Naive thymus-derived CD8-positive, alpha-beta T cell (primary cell): ENCODE measurements at regions not wholly inside any gene's neighbourhood (a gene's known extent, or its start where the extent isn't known, plus 50 kb on each side); places are given as distances from the start of the nearest gene placed in this dataset.
A peak's percentile ranks its signal among the peaks of the same experiment; 100 is the strongest.

ENCODE experiments used
- ATAC-seq, 2 donors: fragments of 150-1000 bp; cut with Tn5 transposase in 1 of 2; sonication (Bioruptor Pico), chemical (Tn5 transposase) in 1 of 2; 1 replicate in 1 of 2; 2 replicates in 1 of 2; pipeline ENCODE4 v1.10.0; 2021; ENCODE audit warnings: mild to moderate bottlenecking in 2 of 2, moderate library complexity in 2 of 2
- POLR2A ChIA-PET: fragments of 350-600 bp; sonication (Branson Sonifier 250); formaldehyde crosslinking; loops from one replicate; lab custom pipeline; 2021; ENCODE audit warnings: antibody characterized with exemption; lab: Charles Lee
- DNase-seq, 10 donors: peaks; one replicate each; pipeline versions ENCODE4 v3.0.0 to v3.0.0-alpha.2; 2020 to 2022
- H3K27ac Mint-ChIP-seq, 10 donors: one replicate each; pipeline ENCODE4 v1.8.0; 2020 to 2022; ENCODE audit warnings: mild to moderate bottlenecking in 10 of 10, mixed read lengths in 10 of 10, moderate library complexity in 4 of 10, inconsistent platforms in 1 of 10
- H3K27me3 Mint-ChIP-seq, 5 donors: one replicate each; pipeline ENCODE4 v1.8.0; 2021 to 2022; ENCODE audit warnings: mixed read lengths in 5 of 5
- H3K36me3 Mint-ChIP-seq, 3 donors: one replicate each; pipeline ENCODE4 v1.8.0; 2020 to 2022; ENCODE audit warnings: mixed read lengths in 3 of 3, mild to moderate bottlenecking in 2 of 3, inconsistent platforms in 1 of 3
- H3K4me1 Mint-ChIP-seq, 4 donors: one replicate each; pipeline ENCODE4 v1.8.0; 2021 to 2022; ENCODE audit warnings: mixed read lengths in 4 of 4
- H3K4me3 Mint-ChIP-seq, 10 donors: one replicate each; pipeline ENCODE4 v1.8.0; 2020 to 2022; ENCODE audit warnings: mild to moderate bottlenecking in 10 of 10, mixed read lengths in 10 of 10, moderate library complexity in 6 of 10, inconsistent platforms in 1 of 10
- H3K9me3 Mint-ChIP-seq, 9 donors: one replicate each; pipeline ENCODE4 v1.8.0; 2020 to 2022; ENCODE audit warnings: mixed read lengths in 9 of 9, mild to moderate bottlenecking in 3 of 9, inconsistent platforms in 1 of 9, moderate library complexity in 1 of 9

DNA sequence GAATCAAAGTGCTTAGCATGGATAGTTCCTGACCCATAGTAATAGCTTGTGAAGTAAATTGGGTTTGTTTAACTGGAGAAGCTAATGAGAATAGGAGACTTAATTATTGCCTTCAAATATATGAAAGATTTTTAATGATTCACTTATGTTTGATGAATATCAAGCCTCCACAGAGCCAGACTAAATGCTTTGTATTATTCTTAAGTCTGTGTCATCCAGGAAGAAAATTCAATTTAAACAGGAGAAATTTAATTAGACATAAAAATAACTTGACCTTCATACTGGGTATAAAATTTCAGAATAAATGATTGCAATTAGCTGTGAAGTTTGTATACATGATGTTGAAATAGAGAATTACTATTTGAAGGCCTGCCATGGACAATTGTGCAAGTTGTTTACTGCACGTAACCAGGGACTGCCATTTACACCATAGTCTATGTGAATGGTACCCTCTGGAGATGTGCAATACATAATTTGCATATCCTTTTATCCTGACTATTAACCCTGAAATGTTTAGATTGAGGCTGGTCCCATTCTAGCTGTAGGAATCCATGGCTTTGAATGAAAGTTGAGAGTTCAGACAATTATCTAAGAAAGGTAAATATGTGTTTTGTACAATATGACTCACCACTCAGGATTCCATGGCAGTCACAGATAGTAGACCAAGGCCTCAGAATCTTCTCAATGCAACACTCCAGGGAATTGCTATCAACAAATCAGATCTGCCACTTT, 133.5 kb upstream of the IL12B start:
- Mint-ChIP-seq H3K4me1 (peaks cover 2 to 11% (median 6%) of the 10 kb centered on the region in 4 donors), H3K27ac (no peak overlapping the region), H3K36me3 (no peaks in the 10 kb centered on the region), H3K4me3 (no peak overlapping the region), H3K9me3 (no peaks in the 10 kb centered on the region), H3K27me3 (peaks cover 0 to 27% (median 16%) of the 10 kb centered on the region in 5 donors)
- no peak for DNase-seq
- ATAC-seq, result no peak
- POLR2A ChIA-PET, result no interaction called here

DNA sequence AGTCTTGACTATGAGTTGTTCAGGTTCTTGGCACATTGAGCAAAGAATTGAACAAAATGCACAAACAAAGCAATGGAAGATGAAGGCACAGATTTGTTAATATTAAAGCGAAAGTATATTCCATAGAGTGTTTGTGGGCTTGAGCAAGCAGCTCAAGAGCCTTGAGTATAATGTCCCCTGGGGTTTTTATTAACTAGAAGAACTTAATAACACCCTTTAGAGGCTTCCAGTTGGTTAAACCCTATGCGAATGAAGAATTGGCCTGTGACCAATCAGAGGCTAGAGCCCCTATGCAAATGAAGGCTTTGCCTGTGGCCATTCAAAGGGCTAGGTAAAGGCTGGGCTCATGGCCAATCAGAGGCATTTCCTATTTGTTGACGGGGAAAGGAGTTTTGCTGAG, 135.3 kb upstream of the IL12B start:
- H3K27me3 Mint-ChIP-seq, result peaks cover 0 to 18% (median 9%) of the 10 kb centered on the region in 5 donors

DNA sequence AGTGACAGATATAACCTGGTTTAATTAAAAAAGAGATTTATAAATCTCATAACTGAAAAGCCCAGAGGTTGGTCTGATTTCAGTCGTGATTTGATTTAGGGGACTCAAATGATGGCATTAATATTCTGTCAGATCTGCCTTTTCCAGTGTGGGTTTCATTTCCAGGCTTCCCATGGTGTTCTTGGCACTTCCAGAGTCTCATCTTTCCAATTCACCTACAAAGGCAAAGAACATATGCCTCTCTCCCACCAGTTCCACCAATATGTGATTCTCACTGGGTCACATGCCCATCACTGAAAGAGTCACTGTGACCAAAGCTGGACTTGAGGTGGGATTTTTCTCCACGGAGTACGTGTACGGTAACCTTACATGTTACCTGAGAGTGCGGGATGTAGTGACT, 137.4 kb upstream of the IL12B start:
- H3K27me3 Mint-ChIP-seq, result peaks cover 0 to 18% (median 9%) of the 10 kb centered on the region in 5 donors
- peaks cover 9 to 24% (median 20%) of the 10 kb centered on the region in 4 donors for H3K4me1 Mint-ChIP-seq
- POLR2A ChIA-PET, result no interaction called here
- ATAC-seq (no peak), DNase-seq (no peak)
- H3K9me3 Mint-ChIP-seq, result no peaks in the 10 kb centered on the region
- H3K27ac Mint-ChIP-seq, result no peak overlapping the region
- H3K36me3 Mint-ChIP-seq, result no peaks in the 10 kb centered on the region
- H3K4me3 Mint-ChIP-seq, result no peak overlapping the region

More for the DNA sequence above, 135.3 kb upstream of the IL12B start:
- H3K4me1 Mint-ChIP-seq, result peaks cover 9 to 24% (median 19%) of the 10 kb centered on the region in 4 donors
- H3K9me3 Mint-ChIP-seq, result no peaks in the 10 kb centered on the region
- no peaks in the 10 kb centered on the region for H3K36me3 Mint-ChIP-seq
- POLR2A ChIA-PET, result no interaction called here
- no peak overlapping the region for H3K4me3 Mint-ChIP-seq
- DNase-seq (no peak), ATAC-seq (no peak)
- H3K27ac Mint-ChIP-seq, result no peak overlapping the region

DNA sequence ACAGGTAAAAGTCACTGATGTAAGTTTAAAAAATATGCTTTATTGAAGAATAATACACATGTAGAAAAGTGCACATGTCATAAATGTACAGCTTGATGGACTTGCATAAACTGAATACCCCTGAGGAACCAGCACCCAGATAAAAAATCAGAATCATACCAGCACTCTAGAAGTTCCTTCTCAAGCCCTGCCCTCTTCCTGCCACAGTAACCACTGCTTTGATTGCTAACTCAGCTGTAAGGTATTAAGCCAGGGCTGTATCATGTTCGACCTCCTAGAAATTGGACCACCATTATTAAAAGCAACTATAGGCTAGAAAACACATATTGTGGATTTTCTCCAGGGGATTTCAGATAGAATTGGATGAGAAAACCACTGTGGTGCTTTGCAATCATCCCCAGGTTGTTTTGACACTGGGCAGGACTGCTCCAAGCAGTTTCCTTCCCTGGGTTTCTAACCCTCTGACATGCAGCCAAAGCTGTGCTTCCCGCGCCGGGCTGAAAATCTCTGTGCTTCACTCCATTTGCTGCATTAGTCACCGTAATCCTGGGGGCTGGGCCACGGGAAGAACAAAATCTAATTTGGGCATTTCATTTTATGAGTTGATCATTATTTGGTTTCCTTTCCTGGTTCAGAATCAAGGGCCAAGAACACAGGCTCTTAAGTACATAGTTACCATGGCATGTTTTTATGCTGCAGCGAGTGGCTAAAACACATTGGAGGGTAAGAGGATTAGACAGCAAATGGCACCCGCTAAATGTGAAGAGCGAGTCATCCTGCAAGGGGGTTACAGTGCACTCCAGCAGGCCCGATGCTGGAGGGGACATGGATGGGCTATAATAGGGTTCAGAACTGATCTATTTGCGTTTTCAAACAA, 139.4 kb upstream of the IL12B start:
- Mint-ChIP-seq H3K9me3 (peaks cover 0 to 17% (median 9%) of the 10 kb centered on the region in 9 donors), H3K4me1 (peaks cover 9 to 24% (median 20%) of the 10 kb centered on the region in 4 donors), H3K27ac (no peak overlapping the region), H3K27me3 (peaks cover 0 to 24% (median 13%) of the 10 kb centered on the region in 5 donors), H3K4me3 (peak overlapping the region in 9 of 10 donors; percentile 23 to 78 (median 30)), H3K36me3 (peaks cover 0 to 17% (median 6%) of the 10 kb centered on the region in 3 donors)
- ATAC-seq (peak; percentile 74 to 94), DNase-seq (peak in 5 of 10 donors; percentile 8 to 45 (median 20))
- POLR2A ChIA-PET, result no interaction called here

DNA sequence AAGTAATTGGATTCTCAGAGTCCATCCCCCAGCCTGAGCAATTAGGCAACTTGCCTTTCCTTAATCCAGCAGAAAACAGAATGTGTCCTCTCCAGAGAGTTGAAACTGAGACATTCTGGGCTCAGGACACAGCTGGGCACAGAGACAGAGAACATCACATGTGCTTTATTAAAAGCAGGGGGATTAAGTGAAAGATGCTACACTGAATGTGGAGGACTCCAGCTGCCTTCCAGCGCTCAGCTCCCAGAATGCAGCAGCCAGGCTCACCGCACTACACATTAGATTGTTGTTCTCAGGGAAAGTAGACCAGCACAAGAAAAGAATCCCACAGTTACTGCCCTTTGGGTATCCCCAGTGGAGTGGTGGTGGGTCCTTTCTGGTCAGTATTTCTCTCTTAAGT, 141.6 kb upstream of the IL12B start:
- H3K4me3 Mint-ChIP-seq, result no peak overlapping the region
- peaks cover 0 to 36% (median 20%) of the 10 kb centered on the region in 3 donors for H3K36me3 Mint-ChIP-seq
- peaks cover 0 to 24% (median 17%) of the 10 kb centered on the region in 5 donors for H3K27me3 Mint-ChIP-seq
- H3K27ac Mint-ChIP-seq, result no peak overlapping the region
- no peak for DNase-seq
- peaks cover 9 to 24% (median 20%) of the 10 kb centered on the region in 4 donors for H3K4me1 Mint-ChIP-seq
- POLR2A ChIA-PET, result no interaction called here
- no peak for ATAC-seq
- peaks cover 12 to 35% (median 22%) of the 10 kb centered on the region in 9 donors for H3K9me3 Mint-ChIP-seq

DNA sequence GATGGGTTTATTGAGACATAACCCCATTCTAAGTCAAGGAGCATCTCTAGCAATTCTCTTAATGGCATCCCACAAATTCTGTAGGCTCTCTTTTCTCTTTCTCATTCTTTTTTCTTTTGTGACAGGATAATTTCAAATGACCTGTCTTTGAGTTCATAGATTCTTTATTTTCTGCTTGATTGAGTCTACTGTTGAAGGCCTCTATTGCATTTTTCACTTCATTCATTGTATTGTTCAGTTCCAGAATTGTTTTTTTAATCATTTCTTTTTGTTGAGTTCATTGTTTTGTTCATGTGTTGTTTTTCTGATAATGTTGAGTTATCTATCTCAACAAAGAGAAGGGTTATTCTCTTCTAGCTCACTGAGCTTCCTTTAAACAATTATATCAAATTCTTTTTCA, 144.7 kb upstream of the IL12B start:
- POLR2A ChIA-PET, result no interaction called here
- no peak for DNase-seq
- Mint-ChIP-seq H3K4me3 (no peak overlapping the region), H3K27me3 (peaks cover 0 to 12% (median 0%) of the 10 kb centered on the region in 5 donors), H3K36me3 (peaks cover 0 to 36% (median 20%) of the 10 kb centered on the region in 3 donors), H3K27ac (no peak overlapping the region), H3K4me1 (peaks cover 8 to 20% (median 16%) of the 10 kb centered on the region in 4 donors), H3K9me3 (peaks cover 12 to 35% (median 22%) of the 10 kb centered on the region in 9 donors)
- ATAC-seq, result no peak

DNA sequence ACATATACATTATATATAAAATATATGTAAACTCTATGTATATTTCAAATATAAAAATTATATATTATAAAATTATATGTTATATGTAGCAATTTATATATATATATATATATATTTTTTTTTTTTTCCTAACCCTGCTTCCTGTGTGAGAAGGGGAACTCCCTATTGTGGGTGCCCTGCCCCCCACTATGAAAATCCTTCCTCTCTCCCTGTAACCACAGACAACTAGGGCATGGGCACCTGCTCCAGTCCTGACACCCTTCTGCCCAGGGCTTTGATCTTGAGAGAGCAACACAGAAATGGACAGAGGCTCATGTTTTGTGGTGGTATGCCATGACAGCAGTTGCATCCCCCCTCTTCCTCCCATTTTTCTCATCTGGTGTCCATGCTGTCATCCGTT, 148.7 kb upstream of the IL12B start:
- Mint-ChIP-seq H3K36me3 (peaks cover 0 to 27% (median 20%) of the 10 kb centered on the region in 3 donors), H3K27me3 (peaks cover 0 to 12% (median 2%) of the 10 kb centered on the region in 5 donors), H3K4me3 (peak overlapping the region in 2 of 10 donors; percentile 25 to 51), H3K27ac (peak overlapping the region in 2 of 10 donors; percentile 42 to 67), H3K4me1 (peaks cover 8 to 19% (median 12%) of the 10 kb centered on the region in 4 donors), H3K9me3 (peaks cover 10 to 26% (median 17%) of the 10 kb centered on the region in 9 donors)
- no peak for ATAC-seq
- POLR2A ChIA-PET, result no interaction called here
- peak in 1 of 10 donors; percentile 7 for DNase-seq

DNA sequence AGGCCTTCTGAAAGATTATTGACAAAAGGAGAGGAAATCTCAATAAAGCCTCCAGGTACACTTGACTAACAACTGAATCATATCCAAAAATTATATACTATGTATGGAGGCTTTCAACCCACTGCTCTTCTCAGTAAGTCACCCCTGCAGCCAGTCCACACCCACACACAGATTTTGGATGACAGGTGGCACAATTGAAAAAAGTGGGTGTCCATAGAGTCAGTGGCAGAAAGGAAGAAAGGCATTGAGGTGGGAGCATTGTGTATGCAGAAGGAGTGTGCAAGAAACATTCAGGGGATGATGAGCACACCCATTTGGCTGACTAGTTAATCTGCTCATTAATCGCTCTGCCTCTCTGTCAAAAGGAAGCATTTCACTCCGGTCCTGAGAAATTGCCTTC, 150.6 kb upstream of the IL12B start:
- no peak overlapping the region for H3K4me3 Mint-ChIP-seq
- ATAC-seq (no peak), DNase-seq (no peak)
- H3K9me3 Mint-ChIP-seq, result peaks cover 0 to 8% (median 6%) of the 10 kb centered on the region in 9 donors
- H3K27me3 Mint-ChIP-seq, result peaks cover 0 to 12% (median 2%) of the 10 kb centered on the region in 5 donors
- H3K27ac Mint-ChIP-seq, result no peak overlapping the region
- peaks cover 8 to 19% (median 12%) of the 10 kb centered on the region in 4 donors for H3K4me1 Mint-ChIP-seq
- POLR2A ChIA-PET, result no interaction called here
- H3K36me3 Mint-ChIP-seq, result peaks cover 0 to 8% (median 6%) of the 10 kb centered on the region in 3 donors

DNA sequence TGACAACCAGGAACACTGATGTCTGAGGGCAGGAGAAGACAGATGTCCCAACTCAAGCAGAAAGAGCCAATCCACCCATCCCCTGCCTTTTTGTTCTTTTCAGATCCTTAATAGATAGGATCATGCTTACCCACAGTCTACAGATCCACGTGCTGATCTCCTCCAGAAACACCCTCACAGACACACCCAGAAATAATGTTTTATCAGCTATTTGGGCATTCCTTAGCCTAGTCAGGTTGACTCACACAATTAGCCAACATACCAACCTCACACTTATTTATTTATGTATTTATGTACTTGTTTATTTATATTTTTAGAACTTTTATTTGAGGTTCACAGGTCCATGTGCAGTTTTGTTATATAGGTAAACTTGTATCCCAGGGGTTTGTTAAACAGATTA, 151.5 kb upstream of the IL12B start:
- Mint-ChIP-seq H3K4me1 (peaks cover 8 to 19% (median 12%) of the 10 kb centered on the region in 4 donors), H3K4me3 (no peak overlapping the region), H3K9me3 (peaks cover 0 to 3% (median 0%) of the 10 kb centered on the region in 9 donors), H3K36me3 (no peaks in the 10 kb centered on the region), H3K27me3 (peaks cover 0 to 12% (median 2%) of the 10 kb centered on the region in 5 donors), H3K27ac (no peak overlapping the region)
- DNase-seq (no peak), ATAC-seq (no peak)
- POLR2A ChIA-PET, result no interaction called here

DNA sequence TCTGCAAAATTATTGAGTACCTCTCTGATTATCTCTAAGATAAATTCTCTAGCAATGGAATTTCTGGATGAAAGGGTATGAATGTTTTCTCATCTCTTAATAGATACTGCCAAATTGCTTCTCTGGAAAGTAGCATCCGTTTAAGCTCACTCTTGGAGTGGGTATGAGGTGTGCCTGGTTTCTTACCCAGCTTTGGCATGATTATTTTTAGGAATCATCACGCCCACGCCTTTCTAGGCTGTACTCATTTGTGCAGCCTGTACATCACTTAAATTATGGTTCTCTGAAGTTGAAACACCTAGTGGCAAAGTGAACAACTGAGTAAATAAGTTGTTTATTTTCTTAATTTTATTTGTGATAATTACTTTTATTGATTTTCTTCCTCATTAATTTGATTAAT, 156.5 kb upstream of the IL12B start:
- Mint-ChIP-seq H3K4me1 (peaks cover 0 to 1% (median 0%) of the 10 kb centered on the region in 4 donors), H3K27ac (no peak overlapping the region)
- no peak for ATAC-seq

DNA sequence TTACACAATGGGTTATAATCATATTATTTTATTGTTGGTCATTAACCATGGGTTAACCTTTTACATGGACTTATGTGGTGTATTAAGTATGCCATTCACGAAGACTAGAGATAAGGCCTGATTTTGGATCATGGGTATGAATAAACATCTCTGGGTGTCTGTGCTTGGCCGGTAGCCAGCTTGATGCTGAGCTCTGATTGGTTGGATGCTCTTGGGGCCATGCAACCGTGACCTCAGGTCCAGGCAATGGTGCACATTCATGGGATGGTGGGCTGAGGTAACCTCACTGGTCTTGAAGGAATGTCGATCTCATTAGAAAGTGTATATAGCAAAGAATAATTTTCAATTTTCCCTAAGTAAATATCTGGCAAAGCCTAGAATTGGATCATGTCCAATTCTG, 158.2 kb upstream of the IL12B start:
- Mint-ChIP-seq H3K27me3 (peaks cover 0 to 2% (median 0%) of the 10 kb centered on the region in 5 donors), H3K4me3 (no peak overlapping the region), H3K9me3 (no peaks in the 10 kb centered on the region), H3K27ac (no peak overlapping the region), H3K36me3 (no peaks in the 10 kb centered on the region), H3K4me1 (peaks cover 0 to 1% (median 0%) of the 10 kb centered on the region in 4 donors)
- no peak for ATAC-seq
- no peak for DNase-seq
- POLR2A ChIA-PET, result no interaction called here

More for the DNA sequence above, 156.5 kb upstream of the IL12B start:
- POLR2A ChIA-PET, result no interaction called here
- Mint-ChIP-seq H3K9me3 (no peaks in the 10 kb centered on the region), H3K4me3 (no peak overlapping the region), H3K36me3 (no peaks in the 10 kb centered on the region), H3K27me3 (peaks cover 2 to 12% (median 2%) of the 10 kb centered on the region in 5 donors)
- DNase-seq, result no peak

DNA sequence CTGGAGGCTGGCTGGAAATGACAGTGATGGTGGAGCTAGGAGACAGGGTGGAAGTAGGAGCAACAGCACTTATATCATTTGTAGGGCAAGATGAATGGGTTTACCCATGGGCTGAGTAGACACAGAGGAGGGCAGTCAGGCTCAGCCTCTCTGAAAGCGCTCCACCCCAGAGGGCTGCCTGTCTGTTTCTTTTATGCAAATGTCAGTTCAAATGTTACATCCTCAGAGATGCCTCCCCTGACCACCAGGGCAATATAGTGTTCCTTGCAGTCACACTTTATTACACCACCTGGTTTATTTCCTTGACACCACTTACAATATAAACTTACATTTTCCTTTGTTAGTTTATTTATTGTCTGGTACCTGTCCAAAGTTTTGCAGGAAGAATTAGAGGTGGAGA, 159.5 kb upstream of the IL12B start:
- Mint-ChIP-seq H3K27me3 (peaks cover 0 to 4% (median 0%) of the 10 kb centered on the region in 5 donors), H3K36me3 (no peaks in the 10 kb centered on the region), H3K9me3 (no peaks in the 10 kb centered on the region), H3K4me3 (no peak overlapping the region), H3K4me1 (peaks cover 0 to 1% (median 0%) of the 10 kb centered on the region in 4 donors), H3K27ac (no peak overlapping the region)
- POLR2A ChIA-PET, result no interaction called here
- DNase-seq, result no peak
- no peak for ATAC-seq
